HG02981 (cell line): ENCODE measurements at regions not wholly inside any gene's neighbourhood (a gene's known extent, or its start where the extent isn't known, plus 50 kb on each side); places are given as distances from the start of the nearest gene placed in this dataset.
"Not testable (repeated sequence)": the region's sequence is repeated elsewhere in the genome, so short reads cannot be mapped to it uniquely, and the experiment has no call there.

Source experiments
- ATAC-seq: cut with Tn5 transposase; IDR thresholded peaks from one replicate; pipeline ENCODE4 v1.9.1; 2021; ENCODE audit warnings: mild to moderate bottlenecking, moderate library complexity; ENCODE audit not compliant: unreplicated experiment

DNA sequence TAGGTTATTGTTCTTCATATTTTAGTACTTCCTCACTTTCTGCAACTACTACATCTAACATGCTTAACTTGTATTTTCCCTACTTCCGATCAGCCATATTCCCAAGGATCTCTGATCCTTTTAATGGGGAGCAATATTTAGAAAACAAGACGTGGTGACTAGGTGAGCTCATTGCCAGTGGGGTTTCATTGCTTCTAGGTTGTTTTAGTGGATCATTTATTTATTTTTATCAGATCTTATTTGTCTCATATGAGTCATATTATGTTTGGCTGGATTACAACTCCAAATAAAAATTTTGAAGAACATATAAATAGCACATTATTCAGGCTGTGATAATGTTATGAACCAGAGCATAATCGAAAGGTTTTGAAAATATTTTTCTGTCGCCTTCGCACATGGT is 480.9 kb upstream of the TMEFF2 start:
- no peak for ATAC-seq

DNA sequence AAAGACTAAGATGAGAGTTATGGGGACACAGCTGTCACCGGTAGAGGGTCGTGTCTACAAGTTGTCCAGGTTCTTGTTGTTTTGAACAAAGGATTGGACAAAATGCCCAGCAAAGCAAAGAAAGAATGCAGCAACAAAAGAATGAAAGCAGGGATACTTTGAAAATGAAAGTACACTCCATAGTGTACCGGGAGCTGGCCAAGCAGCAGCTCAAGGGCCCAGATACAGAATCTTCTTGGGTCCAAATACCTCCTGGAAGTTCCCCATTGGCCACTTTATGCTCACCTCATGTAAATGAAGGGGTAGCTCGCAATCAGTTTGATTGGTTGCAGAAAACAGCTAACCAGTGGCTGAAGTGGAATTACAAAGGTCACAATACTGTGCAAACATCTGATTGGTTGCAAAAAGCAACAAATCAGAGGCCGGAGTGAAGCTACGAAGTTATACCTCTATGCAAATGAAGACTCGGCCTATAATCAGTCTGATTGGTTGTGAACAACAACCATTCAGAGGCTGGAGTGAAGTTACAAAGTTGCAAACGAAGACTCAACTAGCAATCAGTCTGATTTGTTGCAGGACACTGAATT is 474.9 kb upstream of the TMEFF2 start:
- ATAC-seq = no peak

- not testable (repeated sequence) for ATAC-seq
Measured at GRCh38 chr2:192660555-192660954, 465.8 kb upstream of the TMEFF2 start.

- no peak for ATAC-seq
Measured at GRCh38 chr2:192657362-192657761, 462.6 kb upstream of the TMEFF2 start.

DNA sequence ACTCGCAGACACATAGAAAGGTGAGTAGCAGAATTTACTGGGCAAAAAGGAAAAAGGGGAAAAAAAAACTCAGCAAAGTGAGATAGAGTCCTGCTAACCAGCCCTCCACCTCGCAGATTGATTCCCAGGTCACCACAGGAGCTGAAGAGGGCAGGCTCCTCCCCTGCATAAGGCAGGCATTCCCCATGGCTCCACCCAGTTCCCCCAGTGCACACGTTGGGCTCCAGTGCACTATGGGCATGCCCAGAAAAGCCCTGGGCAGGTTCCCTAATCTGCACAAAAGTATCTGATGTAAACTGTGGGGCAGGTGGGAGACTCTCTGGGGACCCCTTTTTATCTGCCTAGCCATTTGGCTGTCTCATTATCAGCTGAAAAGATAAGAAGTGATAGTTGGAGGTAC is 461.2 kb upstream of the TMEFF2 start:
- no peak for ATAC-seq

DNA sequence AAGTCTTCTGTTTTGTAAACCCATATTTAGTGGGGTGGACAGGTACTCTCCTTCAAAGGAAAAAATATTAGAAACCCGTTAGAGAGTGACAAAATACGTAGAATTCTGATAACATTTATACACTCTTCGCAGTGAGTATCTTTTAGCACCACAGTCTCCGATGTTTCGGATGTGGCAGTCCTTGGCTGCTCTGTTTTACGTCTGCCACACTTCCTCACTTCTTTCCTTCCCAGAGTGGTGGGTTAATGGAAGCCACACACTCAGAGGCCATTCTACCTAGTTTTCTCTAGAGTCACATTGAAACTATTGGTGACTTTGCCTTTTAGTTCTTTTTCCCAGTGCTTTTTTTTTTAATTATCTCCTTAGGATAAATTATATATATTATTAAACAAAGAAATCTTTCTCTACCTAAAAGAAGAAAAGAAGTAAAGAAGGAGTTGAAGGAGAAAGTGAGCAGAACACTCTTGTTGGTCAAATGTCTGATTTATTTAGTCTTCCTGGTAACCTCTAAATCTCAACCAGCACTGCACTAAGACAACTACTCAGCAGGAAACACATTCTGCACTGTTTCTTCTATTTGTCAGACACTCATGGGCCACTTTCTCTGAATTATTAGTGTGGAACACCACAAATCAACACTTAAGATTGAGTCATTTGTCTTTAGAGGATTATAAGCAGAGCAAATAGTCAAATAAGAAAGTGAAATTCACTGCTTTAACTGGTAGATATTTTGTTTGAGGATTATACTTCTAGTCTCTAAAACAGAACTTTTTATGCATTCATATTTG is 451.3 kb upstream of the TMEFF2 start:
- ATAC-seq = no peak

DNA sequence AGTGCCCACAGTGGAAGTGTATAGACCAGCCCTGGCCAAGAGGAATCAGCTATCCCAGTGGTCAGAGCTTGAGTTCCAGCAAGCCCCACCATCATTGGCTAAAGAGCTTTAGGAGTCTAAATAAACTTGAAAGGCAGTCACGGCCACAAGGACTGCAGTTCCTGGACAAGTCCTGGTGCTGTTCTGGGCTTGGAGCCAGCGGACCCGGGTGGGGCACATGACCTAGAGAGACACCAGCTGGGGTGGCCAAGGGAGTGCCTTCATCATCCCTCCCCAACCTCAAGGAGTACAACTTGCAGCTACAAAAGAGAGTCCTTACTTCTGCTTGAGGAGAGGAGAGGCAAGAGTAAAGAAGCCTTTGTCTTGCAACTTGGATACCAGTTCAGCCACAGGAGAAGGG is 439.8 kb upstream of the TMEFF2 start:
- ATAC-seq = no peak

DNA sequence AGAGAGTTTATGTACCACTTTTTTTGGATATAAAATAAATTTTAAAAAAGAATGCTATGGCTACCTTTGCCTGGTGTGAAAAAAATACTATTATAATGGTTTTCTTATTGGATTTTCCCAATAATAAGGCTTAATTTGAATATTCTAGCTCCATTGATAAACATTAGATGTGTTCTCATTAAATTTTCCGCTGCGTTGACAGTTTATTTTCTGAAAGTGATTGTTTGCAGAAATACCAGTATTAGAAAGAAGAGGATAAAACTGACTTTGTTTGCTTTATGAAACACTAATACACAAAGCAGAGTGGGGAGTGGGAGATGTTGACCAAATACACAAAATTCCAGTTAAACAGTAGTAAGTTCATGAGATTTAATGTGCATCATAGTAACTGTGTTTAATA is 433.3 kb upstream of the TMEFF2 start:
- ATAC-seq = no peak

- ATAC-seq = no peak
Measured at GRCh38 chr2:192615105-192615504, 420.4 kb upstream of the TMEFF2 start.

DNA sequence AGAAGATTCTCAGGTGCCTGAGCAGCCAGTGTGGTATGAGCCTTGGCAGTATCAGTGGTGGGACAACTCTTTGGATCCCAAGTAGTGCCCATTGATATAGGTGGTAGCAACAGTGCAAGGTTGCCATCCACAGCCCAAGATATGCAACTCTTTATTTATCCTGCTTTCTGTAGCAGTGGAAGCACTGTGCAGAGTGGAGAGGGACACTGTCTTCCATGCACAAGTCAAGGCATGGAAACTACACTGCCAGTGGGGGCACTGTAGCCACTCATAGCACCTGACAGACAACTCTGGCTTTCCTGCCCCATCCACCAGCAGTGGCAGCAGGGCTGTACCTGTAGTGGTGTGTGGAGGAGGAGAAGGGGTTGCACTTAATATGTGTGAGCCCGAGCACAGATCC is 409.6 kb upstream of the TMEFF2 start:
- ATAC-seq = no peak

- ATAC-seq = not testable (repeated sequence)
Measured at GRCh38 chr2:192598649-192599048, 403.9 kb upstream of the TMEFF2 start.

- ATAC-seq = no peak
Measured at GRCh38 chr2:192593561-192593960, 398.8 kb upstream of the TMEFF2 start.

GRCh38 chr2:192591617-192592016 is 396.9 kb upstream of the TMEFF2 start:
- ATAC-seq = no peak

DNA sequence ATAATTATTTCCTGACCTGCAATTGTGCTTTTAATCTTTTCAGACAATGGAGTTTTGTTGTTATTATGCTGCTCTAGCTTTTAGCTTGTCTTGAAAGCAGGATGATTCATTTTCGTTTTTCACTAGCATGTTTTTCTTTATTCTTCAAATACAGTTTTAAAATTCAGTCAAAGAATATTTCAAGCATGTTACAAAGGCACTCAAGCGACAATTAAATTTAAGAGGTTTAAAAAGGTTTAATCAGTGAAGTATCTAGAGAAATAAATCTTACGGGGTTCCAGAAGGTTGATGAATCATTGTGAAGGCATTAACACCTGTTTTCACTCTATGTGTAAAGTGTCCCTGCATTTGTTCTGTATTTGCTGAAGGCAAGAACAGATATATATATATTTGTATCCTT is 390.7 kb upstream of the TMEFF2 start:
- no peak for ATAC-seq

DNA sequence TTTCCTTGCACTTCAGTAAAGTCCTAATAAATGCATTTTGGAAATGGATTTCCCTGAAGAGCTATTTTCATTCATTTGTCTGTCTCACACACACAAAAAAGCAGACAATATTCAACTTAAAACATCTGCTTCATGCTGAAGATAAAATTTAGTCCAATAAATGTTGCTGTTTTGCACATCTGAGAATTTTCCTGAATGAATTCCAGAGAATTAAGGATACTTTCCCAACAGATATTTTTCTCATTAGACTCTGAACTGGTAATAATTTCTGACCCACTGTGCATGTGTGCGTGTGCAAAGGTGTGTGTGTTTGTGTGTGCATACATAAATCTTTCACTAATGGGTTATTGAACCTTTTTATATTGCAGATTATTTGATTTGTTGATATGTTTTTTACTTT is 390.2 kb upstream of the TMEFF2 start:
- ATAC-seq = no peak

GRCh38 chr2:192579965-192580700 is 385.4 kb upstream of the TMEFF2 start:
- ATAC-seq = no peak

GRCh38 chr2:192578780-192579179 is 384.0 kb upstream of the TMEFF2 start:
- no peak for ATAC-seq

- no peak for ATAC-seq
Measured at GRCh38 chr2:192577706-192578105, 383.0 kb upstream of the TMEFF2 start.

GRCh38 chr2:192574552-192574951 is 379.8 kb upstream of the TMEFF2 start:
- no peak for ATAC-seq

DNA sequence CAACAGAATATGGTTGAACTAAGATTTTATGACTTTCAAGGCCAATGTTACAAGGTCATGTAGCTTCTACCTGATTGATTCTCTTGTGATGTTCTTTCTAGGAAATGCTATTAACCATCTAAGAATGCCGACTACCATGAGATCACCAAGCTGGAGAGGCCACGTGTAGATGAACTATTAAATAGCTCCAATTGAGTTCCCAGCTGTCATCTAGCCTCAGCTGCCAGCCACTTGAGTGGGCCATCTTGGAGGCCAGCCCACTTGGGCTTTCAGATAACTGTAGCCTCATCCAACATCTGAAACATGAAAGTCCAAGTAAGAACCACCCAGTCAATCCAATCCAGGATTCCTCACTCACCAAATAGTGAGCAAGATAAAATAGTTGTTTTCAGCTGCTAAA is 376.9 kb upstream of the TMEFF2 start:
- no peak for ATAC-seq

GRCh38 chr2:192570788-192571187 is 376.1 kb upstream of the TMEFF2 start:
- ATAC-seq = no peak

GRCh38 chr2:192566863-192567262 is 372.1 kb upstream of the TMEFF2 start:
- no peak for ATAC-seq
